HG02943 (cell line): ENCODE measurements at regions not wholly inside any gene's neighbourhood (a gene's known extent, or its start where the extent isn't known, plus 50 kb on each side); places are given as distances from the start of the nearest gene placed in this dataset.

ENCODE experiments used
- ATAC-seq: cut with Tn5 transposase; IDR thresholded peaks from one replicate; pipeline ENCODE4 v1.9.1; 2021; ENCODE audit warnings: mild to moderate bottlenecking, low read depth, moderate library complexity; ENCODE audit not compliant: unreplicated experiment

DNA sequence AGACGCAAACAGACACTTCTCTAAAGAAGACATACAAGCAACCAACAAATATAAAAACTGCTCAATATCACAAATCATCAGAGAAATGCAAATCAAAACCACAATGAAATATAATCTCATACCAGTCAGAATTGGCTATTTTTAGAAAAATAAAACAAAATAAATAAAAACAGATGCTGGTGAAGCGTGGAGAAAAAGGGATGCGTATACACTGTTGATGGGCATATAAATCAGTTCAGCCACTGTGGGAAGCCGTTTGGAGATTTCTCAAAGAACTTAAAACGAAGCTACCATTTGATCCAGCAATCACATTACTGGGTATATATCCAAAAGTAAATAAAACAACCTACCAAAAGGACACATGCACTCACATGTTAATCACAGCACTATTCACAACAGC lies 206.2 kb downstream of the HNMT start:
- ATAC-seq: no peak

DNA sequence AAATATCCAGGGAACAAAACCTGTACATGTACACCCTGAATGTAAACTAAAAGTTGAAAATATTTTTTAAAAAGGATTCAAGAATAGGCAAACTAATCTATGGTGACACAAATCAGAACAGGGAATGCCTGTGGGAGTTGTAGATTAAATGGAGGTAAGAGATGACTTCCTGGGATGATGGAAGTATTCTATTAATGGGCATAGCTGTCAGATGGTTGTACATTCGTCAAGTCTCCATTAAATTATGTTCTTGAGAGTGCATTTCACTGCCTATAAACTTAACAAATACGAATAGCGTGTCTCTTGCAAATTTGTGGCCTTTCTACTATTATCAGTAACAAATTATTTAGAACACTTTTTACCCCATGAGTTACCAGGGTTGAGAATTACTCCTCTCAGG lies 207.0 kb downstream of the HNMT start:
- no peak for ATAC-seq

DNA sequence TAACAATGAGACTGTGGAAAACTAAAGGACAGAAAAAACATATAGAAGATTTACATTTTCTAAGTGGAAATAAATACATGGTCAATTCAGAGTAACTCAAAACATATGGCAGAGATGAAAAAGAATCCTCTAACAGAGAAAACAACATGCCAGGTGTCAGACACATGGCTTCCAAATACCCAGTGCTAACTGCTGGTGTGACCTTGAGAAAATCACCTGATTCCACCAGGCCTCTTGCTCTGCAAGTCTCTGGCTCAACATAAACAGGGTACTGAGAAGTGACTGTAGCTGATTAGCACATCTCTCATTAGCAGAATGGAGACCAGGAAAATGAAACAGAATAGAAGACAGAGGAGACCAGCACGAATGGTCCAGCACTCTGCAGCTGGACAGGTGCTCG lies 210.8 kb downstream of the HNMT start:
- ATAC-seq: no peak

DNA sequence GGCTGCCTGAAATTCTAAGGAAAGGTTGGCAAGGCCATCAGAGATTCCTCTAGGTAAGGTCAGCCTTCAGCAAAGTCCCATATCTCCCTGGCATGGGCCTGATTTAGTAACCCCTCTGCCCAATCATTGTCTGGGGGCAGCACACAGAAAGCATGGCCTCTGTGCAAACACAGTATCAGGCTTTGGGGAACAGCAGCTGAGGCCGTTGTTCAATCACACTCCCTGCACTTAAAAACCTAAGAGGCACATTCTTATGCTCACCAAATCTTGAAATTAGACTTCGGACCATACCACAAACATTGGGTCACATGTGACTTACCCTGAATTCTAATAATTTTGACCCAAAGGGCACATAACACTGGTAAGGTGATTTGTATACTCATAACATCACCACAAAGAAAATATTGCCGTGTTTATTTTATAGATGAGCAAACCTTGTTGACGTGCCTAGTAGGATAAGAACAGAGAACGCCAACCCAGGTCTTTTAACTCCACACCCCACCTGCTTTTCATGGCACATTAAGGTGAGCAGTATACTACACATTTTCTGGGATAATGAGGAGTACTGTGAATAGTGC lies 212.7 kb downstream of the HNMT start:
- ATAC-seq: no peak

DNA sequence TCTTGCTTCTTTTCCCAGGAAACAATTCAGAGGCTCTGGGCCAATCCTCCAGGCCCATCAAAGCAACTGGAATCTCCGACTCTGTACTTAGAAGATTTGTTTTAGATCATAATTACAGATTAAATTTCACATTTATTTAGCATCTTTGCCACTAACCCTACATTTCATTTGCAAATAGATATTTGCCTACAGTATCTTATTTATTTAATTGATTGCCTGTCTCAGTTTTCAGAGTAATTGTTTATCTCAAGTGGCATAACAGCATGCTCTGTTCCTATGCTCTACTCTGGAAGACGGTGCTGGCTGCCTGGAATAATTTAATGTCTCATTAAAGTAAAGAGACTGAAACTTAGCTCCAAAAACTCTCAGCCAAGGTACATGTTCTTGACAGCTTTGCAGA lies 213.4 kb downstream of the HNMT start:
- no peak for ATAC-seq

DNA sequence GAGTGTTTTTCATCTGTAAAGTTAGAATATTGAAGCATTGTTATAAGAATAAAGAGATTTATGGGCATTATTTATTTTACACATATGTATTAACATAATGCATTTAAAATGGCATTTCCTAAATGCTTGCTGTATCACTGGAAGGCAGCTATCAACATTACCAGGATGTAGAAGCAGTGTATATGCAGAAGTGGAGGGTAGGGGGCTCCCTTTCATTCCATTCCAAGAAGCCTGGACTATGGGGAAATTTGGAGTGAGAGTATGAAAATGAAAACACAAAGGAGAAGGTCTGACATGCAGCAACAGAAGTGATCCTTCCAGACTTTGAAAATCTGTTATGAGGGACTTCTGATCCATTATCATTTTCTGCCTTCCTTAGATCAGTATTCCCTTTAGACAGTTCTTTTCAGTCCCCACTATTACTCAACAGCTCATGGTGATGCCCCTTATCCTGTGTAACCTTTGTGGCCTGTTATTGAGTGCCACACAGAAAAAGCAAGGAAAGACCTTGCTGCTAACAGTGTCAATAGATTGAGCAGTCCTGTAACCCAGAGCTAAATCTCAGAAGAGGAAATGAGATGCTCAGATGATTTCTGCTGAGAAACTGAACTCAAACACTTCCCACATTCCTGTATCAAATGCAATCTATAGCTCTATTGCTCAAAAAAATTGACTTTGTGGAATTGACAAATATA lies 216.6 kb downstream of the HNMT start:
- no peak for ATAC-seq

DNA sequence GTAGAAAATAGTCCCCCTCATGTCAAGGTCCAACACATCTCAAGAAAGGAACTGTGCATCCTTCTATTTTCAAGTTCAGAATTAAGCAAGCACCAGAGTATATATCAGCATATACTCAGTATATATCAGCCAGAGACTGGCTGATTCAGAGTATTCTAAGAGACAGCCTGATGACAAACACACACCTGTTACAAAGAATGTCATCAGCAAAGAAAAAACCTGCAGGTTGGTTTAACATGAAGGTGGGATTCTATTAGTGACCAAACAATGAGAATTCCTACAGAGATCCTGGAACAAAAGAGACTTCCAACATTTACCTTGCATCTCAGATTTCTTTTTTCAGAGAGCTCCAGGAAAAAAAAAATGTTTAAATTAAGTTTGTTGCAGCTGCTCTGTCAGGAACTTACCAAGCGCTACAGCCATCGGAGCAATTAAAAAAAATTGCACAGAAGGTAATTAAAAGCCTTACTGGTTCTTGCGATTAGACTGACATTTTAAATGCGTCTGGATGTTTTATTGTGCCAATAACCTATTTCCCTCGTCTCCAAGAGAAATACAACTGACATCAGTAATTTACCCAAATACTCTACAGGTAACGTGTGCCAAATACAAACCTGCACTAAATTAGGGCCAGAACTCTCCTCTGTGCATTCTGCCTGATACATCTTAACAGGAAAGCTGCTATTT lies 218.1 kb downstream of the HNMT start:
- no peak for ATAC-seq

DNA sequence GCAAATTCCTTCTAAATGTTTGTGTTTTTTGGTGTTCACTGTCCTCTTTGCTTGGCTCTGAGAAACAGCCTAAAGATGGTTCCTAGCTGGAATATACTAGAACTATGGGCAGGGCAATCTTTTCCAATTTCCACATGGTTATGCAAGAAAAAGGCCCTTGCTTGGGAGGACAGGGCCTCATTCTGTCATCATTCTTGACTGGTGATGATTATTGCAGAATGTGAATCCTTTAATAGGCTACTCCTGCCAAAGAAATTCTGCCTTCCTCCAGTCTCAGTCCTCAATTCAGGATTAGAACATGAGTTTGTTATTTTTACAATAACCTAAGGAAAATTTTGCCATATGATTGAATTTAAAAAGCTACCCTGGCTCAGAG lies 218.7 kb downstream of the HNMT start:
- ATAC-seq: no peak

DNA sequence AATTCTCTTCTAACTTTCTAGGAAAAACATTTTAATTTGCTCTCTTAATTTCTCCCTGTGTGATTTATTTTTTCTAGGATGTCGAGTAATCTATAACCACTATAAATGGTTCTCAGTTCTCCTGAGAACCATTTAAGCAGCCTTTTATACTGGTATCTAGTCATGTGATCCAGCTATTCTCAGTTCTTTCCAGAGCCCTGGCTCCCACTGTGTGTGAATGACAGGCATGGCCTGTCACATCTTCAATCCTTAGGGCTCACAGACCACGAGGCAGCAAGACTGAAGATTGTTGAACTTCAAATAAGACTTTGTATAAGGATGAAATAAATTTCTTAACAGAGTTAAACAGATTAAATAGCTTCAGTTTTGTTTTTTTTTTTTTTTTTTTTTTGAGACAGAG lies 219.4 kb downstream of the HNMT start:
- no peak for ATAC-seq

DNA sequence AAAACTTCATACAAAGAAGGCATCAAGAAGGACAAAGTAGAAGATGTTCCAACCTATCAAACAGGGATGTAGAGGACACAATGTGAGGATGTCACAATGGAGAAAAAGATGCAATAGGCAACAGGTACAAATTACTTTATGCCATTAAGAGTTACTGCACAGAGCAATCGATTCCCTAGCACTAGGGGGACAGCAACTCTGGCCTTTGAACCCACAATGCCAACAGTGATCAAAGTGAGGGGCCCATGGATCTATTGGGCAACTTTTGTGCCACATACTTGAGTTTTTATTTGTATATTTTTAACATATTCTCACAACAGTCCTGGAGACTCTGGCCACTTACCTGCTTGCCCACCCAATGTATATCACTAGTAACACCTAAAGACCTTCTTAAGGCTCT lies 220.2 kb downstream of the HNMT start:
- no peak for ATAC-seq

DNA sequence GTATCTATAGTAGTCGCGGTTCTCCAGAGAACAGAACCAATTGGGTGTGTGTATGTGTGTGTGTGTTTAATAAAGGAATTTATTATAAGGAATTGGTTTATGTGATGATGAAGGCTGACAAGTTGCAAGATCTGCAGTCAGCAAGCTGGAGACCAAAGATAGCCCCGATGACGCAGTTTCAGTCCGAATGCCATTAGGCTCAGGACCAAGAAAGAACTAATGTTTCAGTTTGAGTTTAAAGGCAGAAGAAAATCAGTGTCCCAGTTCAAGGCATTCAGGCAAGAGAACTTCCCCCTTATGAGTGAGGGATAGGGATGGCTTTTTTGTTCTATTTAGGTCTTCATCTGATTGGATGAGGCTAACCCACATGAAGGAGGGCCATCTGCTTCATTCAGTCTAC lies 221.6 kb downstream of the HNMT start:
- ATAC-seq: no peak

DNA sequence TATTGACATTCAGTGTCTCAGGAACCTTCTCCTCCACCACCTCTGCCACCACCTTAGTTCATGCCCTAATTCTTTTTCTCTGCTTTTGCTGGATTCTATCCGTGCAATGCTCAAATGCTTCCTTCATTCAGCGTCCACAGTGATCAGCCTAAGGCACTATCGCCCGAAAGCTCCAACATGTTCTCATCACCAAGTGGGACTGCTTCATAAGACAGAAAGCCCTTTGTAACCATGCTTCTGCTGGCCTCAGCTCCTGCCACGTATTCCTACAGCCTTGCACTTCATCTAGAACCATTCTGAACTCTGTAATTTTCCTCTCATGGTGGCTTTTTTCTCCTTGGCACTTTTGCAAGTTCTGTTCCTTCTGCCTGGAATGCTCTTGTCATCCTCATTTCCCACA lies 222.9 kb downstream of the HNMT start:
- ATAC-seq: no peak

DNA sequence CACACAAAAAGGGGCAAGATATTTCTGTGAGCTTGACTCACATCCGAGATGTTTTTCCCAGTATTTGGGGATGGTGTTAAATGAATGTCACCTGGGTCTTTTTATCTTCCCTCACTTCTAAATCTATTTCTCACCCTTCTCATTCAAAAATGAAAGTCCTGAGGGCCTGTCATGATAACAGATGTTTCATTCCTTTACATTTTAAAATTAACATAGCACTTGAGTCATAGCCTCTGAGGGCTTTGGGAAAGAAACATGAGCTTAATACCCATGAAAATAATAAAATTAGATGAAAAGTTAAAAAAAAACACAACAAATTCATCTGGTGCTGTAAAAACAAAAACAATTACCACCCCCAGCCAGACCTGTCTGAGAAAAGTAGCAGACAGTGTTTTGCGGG lies 226.7 kb downstream of the HNMT start:
- no peak for ATAC-seq

DNA sequence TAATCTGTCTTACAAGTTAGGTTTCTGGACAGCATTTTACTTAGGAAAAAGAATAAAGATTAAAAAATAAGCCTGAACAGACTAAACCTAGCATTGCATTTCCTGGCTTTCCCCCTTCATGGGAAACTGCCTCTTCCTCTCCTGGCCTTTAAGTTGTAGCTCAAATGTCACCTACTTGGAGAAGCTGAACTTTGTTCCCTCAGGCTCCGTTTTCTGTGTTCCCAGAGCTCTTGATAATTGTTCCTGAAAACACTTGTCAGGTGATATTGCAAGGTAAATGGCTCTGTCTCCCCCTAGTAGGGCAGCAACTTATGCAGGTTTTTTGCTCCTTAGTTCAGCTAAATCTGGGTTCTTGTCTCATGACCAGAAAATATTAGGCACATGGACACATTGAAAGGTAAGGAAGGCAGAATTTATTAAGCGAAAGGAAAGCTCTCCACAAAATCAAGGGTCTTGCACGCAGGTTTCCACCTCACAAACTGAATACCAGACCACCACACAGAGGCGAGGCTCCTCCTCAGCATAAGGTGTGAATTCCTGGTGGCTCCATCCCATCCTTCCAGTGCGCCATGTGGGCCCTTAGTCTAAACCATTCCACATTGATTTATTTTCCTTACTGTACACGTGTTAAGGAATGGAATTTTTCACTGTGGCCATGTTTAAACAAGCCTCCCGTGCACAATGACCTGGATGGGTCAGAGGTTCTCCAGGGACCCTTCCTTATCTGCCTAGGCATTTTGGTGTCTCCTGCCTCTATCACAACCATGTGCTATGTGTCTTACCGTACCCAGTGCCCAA lies 229.3 kb downstream of the HNMT start:
- ATAC-seq: no peak

DNA sequence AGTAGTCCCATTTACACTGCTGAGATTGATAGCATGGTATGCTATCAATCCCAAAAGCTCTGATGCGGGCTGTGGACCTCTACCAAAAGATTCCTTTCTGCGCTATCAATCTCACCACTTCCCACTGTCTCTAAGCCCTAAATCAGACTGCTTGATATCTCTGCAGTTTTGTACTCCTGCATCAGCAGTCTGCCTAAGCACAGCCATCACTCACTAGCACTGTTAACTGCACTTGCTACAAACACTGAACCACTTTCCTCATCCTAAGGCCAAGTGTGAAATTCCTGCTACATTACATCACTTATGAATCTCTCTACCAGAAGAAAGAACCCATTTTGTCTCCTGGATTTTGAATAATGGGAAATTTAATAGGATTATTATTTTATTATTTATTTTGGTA lies 237.0 kb downstream of the HNMT start:
- no peak for ATAC-seq

DNA sequence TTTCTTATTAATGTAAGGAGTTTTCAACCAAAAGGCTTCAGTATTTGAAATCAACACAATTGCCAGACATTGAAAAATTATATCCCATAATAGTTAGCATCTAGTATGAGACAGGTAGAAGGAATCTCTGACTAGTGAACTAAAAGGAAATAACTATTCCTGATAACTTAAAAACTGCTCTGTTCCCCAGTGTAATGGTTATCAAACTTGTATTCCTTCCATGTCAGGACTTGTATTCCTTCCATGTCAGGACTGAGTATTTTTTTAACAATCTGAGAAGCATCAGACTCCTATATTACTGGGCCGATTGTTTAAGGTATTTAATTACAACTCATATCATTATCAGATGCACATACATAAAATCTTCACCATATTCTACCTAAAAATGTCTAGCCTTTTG lies 238.5 kb downstream of the HNMT start:
- ATAC-seq: no peak

DNA sequence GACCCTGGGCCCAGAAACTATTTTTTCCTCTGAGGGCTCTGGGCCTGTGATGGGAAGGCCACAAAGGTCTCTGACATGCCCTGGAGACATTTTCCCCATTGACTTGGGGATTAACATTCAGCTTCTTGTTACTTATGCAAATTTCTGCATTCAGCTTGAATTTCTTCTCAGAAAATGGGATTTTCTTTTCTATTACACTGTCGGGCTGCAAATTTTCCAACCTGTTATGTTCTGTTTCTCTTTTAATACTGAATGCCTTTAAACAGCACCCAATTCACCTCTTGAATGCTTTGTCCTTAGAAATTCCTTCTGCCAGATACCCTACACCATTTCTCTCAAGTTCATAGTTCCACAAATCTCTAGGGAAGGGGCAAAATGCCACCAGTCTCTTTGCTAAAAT lies 241.0 kb downstream of the HNMT start:
- no peak for ATAC-seq

DNA sequence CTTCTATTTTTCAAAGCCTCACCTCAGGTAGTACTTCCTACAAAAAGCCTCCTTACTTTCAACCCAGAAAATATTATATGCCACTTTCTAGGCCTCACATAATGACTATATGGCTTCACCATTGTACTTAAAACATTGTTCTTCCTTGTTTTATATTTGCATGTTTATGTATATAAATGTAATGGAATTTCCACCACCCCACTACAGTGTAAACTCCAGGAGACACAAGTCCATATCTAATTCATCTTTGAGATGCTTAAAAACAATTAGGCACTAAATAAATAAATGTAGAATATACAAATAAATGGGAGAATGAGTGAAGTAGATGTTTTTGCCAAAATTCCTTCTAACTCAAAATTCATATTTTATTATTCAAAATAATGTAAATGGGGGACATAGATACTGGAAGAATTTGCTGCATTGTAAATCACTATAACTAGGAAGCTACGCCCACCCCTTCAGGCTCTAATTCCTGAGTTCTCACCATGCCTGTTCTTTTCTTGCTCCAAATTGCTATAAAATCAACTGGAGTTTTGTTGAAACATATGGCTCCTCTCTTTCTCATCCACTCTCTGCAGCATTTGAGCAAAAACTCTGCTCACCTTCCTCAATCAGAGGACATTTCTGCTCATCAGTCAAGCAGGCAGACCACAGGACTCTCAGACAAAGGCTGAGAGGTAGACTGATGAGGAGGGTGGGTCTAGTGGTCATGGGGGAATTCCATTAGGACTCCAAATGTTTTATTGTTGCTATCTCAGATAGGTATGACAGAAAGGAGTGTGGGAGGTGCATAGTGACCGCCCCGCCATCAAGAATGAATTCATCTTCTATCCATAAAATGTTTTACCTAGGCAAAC lies 243.0 kb downstream of the HNMT start:
- ATAC-seq: no peak

DNA sequence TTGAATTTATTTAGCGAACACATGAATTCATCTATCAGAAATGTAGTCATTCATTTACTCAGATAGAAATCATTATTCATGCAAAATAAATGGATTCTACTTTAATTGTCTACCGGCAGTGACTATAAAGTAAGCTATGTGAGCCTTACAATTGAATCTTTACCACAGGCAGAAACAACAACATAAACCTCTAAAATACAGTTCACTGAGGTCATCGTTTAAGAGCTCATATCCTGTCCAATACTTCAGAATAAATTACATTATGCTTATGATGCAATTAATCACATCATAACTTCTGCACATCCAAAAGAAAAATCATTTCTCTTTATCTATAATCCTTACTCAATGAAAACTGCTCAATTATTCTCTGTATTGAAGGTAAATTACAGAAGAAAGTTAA lies 244.7 kb downstream of the HNMT start:
- no peak for ATAC-seq

DNA sequence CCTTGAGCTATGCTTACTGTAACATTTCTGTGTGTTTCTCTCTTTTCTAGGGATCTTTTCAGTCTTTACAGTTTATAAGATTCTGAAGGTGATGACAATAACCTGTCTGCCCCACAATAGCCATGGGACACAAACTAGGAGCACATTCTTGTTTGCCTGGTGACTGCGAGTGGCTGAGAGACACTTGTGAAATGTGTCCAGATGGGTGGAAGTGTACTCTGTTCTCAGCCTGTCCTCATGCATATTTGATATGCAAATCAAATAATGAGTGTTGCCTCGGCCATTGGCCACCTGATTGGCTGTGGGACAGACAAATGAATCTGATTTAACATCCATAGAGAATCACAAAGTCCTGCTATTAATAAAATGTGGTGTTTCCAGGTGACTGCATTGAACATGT lies 246.2 kb downstream of the HNMT start:
- ATAC-seq: no peak

DNA sequence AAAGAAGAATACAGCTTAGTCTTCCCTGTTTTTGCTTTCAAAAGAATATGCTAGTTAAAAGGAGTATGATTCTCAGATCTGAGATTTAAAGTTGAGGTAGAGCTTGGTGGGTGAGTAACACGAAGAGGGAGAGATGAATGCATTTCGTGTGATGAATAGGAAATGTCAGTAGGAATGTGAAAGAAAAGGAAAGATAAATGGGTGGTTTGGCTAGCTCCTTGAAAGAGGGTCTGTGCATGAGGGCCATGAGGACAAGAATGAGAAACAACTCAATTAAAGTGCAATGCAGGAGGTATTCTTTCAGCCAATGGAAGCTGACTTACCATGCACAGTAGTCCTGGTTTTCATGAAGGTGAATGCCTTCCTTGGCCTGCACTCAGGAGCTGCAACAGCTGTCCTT lies 248.2 kb downstream of the HNMT start:
- ATAC-seq: no peak
